Colonic mucosa (tissue), 4 donors: ENCODE measurements at regions not wholly inside any gene's neighbourhood (a gene's known extent, or its start where the extent isn't known, plus 50 kb on each side); places are given as distances from the start of the nearest gene placed in this dataset.

ENCODE experiments used
- DNase-seq: peaks from one replicate; pipeline ENCODE4 v3.0.0-alpha.2; 2020
- H3K27ac ChIP-seq: fragments of 200-600 bp; one replicate; pipeline ENCODE4 v1.8.0; 2021
- H3K27me3 ChIP-seq: fragments of 200-600 bp; one replicate; pipeline ENCODE4 v1.8.0; 2021
- H3K36me3 ChIP-seq: fragments of 200-600 bp; one replicate; pipeline ENCODE4 v1.8.0; 2021
- H3K4me1 ChIP-seq: fragments of 200-600 bp; one replicate; pipeline ENCODE4 v1.8.0; 2021; ENCODE audit warnings: mild to moderate bottlenecking
- H3K4me3 ChIP-seq: fragments of 200-600 bp; one replicate; pipeline ENCODE4 v1.8.0; 2021
- H3K9ac ChIP-seq, 2 donors: one replicate each; pipeline ENCODE4 v1.7.0; 2013; ENCODE audit warnings: control low read depth in 2 of 2, low read depth in 2 of 2, low read length in 2 of 2
- H3K9me3 ChIP-seq: fragments of 200-600 bp; one replicate; pipeline ENCODE4 v1.8.0; 2021
- intact Hi-C: fragments of 100-400 bp; cut with DNase I; formaldehyde crosslinking; loops from one replicate; pipeline ENCODE4 v1.14.1; 2022
- TF ChIP-seq, protein P1 (sequence below): fragments of 200-600 bp; IDR thresholded peaks from one replicate; pipeline ENCODE4 v1.8.0; 2022; ENCODE audit warnings: antibody characterized with exemption, mild to moderate bottlenecking
- donor health status: healthy.
- donor health status: DM: no; HTN: no; CAD: no.
- donor health status: DM: no; HTN: no; CAD: no.

- no peak overlapping the region for H3K27ac ChIP-seq
- no peak overlapping the region for H3K9ac ChIP-seq
- intact Hi-C loops, result no loop called here
- no peaks in the 10 kb centered on the region for H3K27me3 ChIP-seq
- no peaks in the 10 kb centered on the region for H3K36me3 ChIP-seq
- H3K9me3 ChIP-seq, result no peaks in the 10 kb centered on the region
- no peak overlapping the region for H3K4me3 ChIP-seq
- H3K4me1 ChIP-seq, result no peaks in the 10 kb centered on the region
- TF ChIP-seq, protein P1, sequence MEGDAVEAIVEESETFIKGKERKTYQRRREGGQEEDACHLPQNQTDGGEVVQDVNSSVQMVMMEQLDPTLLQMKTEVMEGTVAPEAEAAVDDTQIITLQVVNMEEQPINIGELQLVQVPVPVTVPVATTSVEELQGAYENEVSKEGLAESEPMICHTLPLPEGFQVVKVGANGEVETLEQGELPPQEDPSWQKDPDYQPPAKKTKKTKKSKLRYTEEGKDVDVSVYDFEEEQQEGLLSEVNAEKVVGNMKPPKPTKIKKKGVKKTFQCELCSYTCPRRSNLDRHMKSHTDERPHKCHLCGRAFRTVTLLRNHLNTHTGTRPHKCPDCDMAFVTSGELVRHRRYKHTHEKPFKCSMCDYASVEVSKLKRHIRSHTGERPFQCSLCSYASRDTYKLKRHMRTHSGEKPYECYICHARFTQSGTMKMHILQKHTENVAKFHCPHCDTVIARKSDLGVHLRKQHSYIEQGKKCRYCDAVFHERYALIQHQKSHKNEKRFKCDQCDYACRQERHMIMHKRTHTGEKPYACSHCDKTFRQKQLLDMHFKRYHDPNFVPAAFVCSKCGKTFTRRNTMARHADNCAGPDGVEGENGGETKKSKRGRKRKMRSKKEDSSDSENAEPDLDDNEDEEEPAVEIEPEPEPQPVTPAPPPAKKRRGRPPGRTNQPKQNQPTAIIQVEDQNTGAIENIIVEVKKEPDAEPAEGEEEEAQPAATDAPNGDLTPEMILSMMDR, result no peak
- no peak for DNase-seq
Measured at GRCh38 chr9:20209391-20210340, 412.6 kb downstream of the MLLT3 start.

- no peaks in the 10 kb centered on the region for H3K4me1 ChIP-seq
- intact Hi-C loops, result no loop called here
Measured at GRCh38 chr9:20208961-20209371, 413.3 kb downstream of the MLLT3 start.

DNA sequence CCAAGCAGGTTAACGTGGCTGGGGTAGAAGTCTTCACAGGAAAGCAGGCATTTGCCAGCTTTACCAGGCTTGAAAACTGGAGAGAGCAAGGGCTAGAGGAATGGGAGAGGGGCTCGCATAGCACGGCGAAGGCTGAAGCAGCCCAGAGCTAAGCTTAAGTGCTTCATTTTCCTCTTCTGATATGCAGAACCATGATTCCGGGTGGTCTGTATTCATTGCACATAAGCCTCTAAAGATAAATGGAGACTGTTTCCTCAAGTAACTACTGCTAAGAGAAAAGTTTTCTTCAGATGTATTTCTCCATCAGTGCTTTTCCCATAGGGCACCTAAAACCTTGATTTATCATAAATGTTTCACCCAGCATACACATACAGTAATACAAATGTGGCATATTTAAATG is 414.1 kb downstream of the MLLT3 start:
- no peaks in the 10 kb centered on the region for H3K4me1 ChIP-seq
- DNase-seq, result no peak
- TF ChIP-seq, protein P1, result no peak
- intact Hi-C loops, result no loop called here
- H3K4me3 ChIP-seq, result no peak overlapping the region
- no peak overlapping the region for H3K9ac ChIP-seq
- H3K36me3 ChIP-seq, result no peaks in the 10 kb centered on the region
- H3K27ac ChIP-seq, result no peak overlapping the region
- no peaks in the 10 kb centered on the region for H3K9me3 ChIP-seq
- H3K27me3 ChIP-seq, result no peaks in the 10 kb centered on the region

More at GRCh38 chr9:20208961-20209371, 413.3 kb downstream of the MLLT3 start:
- Histone ChIP-seq H3K9me3 (no peaks in the 10 kb centered on the region), H3K9ac (no peak overlapping the region), H3K27me3 (no peaks in the 10 kb centered on the region), H3K36me3 (no peaks in the 10 kb centered on the region), H3K4me3 (no peak overlapping the region), H3K27ac (no peak overlapping the region)
- TF ChIP-seq, protein P1, result no peak
- DNase-seq, result no peak

GRCh38 chr9:20207176-20207575 is 415.1 kb downstream of the MLLT3 start:
- Histone ChIP-seq H3K4me3 (no peak overlapping the region), H3K27ac (no peak overlapping the region), H3K4me1 (no peaks in the 10 kb centered on the region), H3K27me3 (no peaks in the 10 kb centered on the region), H3K36me3 (no peaks in the 10 kb centered on the region), H3K9ac (no peak overlapping the region), H3K9me3 (no peaks in the 10 kb centered on the region)
- DNase-seq, result no peak
- intact Hi-C loops, result no loop called here
- TF ChIP-seq, protein P1, result no peak

DNA sequence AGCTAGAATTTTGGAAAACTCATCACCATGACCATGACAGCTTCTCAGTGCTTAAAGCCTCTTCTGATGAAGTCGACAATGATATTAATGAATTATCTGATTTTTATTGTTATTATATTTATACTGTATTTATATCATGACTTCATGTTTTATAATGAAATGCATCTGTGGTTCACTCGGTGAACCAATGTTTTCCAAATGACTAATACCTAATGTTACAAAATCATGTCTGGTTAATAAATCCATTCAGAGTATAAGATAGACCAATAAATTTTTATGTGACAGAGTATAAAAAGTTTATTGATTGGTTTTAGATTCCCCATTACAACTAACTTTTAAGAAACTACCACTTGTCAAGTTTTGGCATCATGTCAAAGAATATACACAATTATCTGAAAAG is 416.5 kb downstream of the MLLT3 start:
- no peaks in the 10 kb centered on the region for H3K4me1 ChIP-seq
- H3K9me3 ChIP-seq, result no peaks in the 10 kb centered on the region
- H3K9ac ChIP-seq, result no peak overlapping the region
- intact Hi-C loops, result no loop called here
- H3K36me3 ChIP-seq, result no peaks in the 10 kb centered on the region
- no peaks in the 10 kb centered on the region for H3K27me3 ChIP-seq
- DNase-seq, result no peak
- H3K4me3 ChIP-seq, result no peak overlapping the region
- TF ChIP-seq, protein P1, result no peak
- H3K27ac ChIP-seq, result no peak overlapping the region
